8988T (cell line): ENCODE measurements at regions not wholly inside any gene's neighbourhood (a gene's known extent, or its start where the extent isn't known, plus 50 kb on each side); places are given as distances from the start of the nearest gene placed in this dataset.

Experiments used
- DNase-seq: peaks from one replicate; pipeline ENCODE4 v3.0.0; 2011

DNA sequence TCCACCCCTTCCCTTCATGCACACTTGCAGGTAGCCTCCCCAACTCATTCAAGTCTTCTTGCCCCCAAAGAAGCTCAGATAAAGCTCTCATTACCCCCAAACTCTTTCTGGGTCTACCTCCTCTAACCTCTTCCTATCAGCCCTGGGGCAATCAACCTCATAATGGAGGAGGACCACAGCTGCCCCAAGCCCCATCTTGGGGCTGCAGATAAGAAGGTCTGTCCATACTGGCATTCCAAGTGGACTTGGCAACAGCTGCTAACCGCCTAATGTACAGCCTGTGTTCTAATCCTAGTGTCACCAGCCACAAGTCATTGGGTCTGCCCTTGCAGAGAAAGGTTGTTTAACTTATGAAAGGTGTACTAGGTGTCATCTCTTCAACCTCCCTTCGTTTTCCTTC, 107.4 kb upstream of the ADGRF1 start:
- DNase-seq = no peak

DNA sequence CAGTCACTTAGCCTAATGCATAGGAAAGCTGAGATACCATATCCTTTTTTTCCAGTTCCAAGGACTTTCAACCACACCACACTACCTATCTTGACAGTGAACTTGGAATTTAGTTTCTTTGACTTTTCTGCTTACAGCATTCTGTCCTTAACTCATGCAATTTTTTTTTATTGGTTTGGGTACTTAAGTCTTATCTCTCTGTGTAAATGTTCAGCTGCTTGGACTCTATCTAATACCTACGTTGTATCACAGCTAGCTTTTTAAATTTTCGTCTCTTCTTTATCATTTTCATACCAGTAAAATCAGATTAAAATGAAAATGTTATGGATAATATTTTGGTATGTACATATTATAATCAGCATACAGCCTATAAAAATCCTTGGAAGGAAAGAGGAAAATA, 106.9 kb upstream of the ADGRF1 start:
- DNase-seq = no peak

GRCh38 chr6:47147836-47148344, 105.8 kb upstream of the ADGRF1 start:
- no peak for DNase-seq

DNA sequence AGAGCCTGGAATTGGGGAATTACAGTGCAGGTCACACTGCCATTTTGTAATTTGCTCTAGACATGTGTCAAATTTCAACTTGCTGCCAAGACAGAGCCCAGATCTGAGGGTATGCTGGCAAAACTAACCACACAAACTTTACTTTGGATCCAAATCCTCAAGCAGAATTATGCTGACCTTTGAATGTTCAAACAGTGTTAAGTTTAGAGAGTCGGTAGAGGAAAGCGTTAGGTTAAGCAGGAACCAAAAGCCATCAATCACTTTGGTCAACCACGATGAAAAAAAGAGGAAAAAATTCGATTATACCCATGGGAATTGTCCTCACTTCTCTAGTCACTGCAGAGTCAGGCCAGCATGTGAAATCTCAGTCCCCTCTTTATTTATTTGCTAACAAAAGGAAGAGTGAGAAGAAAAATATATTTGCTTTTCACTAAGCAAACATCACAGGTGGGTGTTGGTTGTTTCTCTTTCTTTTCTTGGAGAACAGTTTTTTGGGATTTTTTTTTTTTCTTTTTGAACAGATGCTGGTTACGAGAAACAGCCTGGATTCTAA, 105.1 kb upstream of the ADGRF1 start:
- DNase-seq = no peak

- DNase-seq = no peak
Observed at GRCh38 chr6:47146431-47147174, 104.5 kb upstream of the ADGRF1 start.

DNA sequence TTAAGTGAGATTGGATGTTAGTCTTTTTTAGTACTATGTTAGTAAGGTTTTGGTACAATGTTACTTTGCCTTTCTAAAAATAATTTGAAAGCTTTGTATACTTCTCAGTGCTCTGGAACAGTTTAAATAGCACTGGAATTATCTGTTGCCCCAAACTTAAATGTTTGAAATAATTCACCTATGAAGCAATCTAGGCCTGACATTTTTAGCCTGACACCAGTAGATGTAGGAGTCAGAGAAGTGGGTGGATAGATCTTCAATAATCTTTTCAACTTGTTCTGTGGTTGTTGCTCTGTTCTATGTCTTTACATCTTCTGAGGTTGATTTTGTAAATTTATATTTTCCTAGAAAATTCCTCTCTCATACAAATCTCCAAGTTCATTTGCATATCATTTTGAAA, 103.1 kb upstream of the ADGRF1 start:
- no peak for DNase-seq

DNA sequence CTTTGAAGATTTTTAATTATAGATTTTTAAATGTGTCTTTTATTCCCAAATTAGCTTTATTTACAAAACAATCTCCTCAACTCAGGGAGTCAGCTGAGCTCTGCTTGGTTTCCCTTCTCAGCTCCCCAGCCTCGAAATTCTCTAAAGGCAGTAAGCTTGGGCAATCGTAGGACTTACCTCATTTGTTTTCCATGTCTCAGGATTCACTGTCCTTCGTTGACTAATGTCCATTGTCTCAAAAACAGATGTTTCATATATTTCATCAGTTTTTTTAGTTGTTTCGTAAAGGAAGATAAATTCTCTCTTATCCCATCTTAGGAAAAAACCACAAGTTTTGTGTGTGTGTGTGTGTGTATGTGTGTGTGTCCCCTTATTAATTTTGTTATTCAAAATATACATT, 102.2 kb upstream of the ADGRF1 start:
- no peak for DNase-seq

- DNase-seq = no peak
Observed at GRCh38 chr6:47141963-47142362, 99.8 kb upstream of the ADGRF1 start.

DNA sequence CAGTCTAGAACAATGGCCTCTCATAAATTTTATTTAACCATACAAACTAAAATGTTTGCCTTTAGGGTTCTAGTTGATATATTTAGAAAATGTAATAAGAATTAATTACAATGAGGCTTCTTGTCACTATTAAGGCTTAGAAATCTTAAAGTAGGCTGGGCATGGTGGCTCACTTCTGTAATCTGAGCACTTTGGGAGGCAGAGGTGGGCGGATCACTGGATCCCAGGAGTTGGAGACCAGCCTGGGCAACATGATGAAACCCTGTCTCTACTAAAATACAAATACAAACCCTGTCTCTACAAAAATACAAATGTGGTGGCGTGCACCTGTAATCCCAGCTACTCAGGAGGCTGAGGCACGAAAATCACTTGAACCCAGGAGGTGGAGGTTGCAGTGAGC, 99.0 kb upstream of the ADGRF1 start:
- DNase-seq = no peak

DNA sequence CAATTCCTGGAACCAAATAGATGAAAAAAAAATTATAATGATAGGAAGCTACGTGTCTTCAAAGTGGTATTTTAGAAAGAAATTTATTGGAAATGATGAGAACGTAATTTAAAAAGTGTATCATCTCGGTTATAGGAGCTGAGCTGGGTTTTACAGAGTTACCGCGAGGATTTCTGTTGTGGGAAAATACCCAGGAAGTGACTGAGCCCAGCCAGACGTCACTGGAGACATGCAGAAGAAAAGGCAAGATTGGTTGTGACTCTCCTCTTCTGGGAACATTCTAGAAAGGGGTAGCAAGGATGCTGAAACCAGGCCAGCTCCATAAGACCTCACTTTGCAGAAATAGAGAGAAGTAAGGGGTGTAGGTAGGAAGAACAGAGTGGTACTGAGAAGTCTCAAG, 95.9 kb upstream of the ADGRF1 start:
- no peak for DNase-seq

DNA sequence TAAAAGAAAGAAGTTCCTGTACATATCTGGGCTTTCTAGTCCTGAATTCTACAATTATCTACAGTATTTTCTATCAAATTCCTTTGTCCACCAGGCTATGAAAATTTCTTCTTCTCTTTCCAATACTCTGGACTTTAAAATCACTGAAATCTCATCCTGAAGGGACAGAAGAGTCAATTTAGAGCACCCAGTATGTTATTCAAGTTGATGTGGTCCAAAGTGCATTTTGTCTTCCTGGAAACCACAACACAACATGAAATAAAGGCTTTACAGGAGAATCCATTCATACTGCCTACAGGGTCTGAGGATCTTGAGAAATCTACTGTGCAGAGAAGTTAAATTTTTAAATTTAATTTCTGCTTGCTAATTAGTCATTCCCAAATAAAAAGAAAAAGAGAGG, 94.9 kb upstream of the ADGRF1 start:
- no peak for DNase-seq

DNA sequence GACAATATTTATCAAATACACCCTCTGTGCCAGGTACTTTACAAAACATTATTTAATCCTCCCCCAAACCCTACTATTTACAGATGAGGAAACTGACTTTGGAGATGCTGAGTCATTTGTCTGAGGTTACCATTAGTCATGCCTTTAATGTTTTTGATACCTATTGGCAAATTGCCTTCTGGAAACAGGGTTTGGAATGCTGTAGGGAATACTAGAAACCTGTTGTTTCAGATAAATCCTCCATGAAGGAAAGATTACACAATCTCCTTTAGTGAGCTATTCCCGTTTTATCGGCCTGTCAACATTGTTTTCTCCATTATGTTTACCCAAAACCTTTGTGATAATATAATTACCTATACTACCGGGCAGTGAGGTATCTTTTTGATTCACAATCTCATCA, 93.6 kb upstream of the ADGRF1 start:
- DNase-seq = no peak

GRCh38 chr6:47134476-47135189, 92.5 kb upstream of the ADGRF1 start:
- no peak for DNase-seq

DNA sequence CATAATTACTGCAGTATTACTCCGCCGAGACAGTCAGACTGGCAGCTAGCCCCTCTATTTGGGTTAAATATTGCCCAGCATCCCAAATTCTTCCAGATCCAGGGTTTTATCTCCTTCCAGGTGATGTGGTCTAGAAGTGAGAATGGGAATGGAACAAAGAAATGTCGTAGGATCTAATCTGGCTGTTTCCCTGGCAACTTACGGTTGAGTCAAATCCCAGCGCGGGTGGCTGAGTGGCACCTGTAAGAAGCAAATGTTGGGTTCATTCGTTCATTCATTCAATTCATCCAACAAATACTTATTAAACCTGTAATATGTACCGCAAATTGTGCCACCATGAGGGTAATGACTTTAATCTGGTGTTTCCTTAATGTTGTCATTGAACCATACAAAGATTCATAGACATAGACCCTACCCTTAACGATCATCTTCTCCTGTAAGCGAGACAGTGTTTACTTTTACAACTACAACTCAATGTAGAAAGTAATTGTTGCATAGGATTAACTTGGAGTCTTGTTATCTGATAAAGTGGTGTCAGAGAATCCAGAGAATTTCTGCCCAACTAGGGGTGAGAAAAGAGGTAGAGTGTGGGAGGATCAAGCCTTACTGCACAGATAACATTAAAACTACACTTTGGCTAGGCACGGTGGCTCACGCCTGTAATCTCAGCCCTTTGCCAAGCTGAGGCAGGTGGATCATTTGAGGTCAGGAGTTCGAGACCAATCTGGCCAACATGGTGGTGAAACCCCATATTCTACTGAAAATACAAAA, 91.3 kb upstream of the ADGRF1 start:
- DNase-seq = no peak

- no peak for DNase-seq
Observed at GRCh38 chr6:47132724-47133123, 90.6 kb upstream of the ADGRF1 start.

GRCh38 chr6:47131773-47132172, 89.6 kb upstream of the ADGRF1 start:
- no peak for DNase-seq

GRCh38 chr6:47130086-47130485, 88.0 kb upstream of the ADGRF1 start:
- DNase-seq = no peak

- no peak for DNase-seq
Observed at GRCh38 chr6:47129129-47129528, 87.0 kb upstream of the ADGRF1 start.

DNA sequence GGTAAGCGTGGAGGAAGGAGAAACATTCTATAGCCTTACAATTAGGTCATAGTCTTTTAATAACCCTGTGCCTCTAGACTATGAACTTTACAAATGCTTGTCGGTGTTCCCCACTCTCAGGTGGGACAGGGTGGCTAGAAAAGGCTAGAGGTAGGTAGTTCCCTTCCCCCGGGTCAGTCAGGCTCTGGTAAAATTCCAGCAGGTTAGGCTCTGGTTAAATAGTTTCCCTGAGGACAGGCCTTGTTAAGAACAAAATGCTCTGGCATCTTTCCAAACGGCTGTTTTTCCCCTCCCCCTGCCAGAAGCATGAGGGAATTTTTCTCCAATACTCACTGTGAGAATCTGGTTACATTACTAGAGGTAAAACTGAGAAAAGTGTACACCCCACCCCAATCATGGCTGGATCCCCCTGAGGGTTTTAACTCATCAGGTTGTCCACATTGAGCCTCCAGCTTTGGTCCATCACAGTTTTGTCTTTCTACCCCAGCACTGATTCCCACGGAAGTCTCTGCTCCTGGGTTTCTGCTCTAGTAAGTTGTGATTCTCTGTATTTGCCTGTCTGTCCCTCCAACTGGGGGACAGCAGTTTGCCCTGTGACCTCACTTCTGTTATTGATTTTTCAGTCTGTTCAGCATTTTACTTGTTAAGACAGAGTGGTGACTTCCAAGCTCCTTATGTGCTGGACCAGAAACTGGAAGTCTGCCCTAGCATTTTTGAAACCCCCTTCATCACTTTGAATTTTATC, 84.7 kb upstream of the ADGRF1 start:
- DNase-seq = no peak

- no peak for DNase-seq
Observed at GRCh38 chr6:47118611-47119010, 76.5 kb upstream of the ADGRF1 start.

DNA sequence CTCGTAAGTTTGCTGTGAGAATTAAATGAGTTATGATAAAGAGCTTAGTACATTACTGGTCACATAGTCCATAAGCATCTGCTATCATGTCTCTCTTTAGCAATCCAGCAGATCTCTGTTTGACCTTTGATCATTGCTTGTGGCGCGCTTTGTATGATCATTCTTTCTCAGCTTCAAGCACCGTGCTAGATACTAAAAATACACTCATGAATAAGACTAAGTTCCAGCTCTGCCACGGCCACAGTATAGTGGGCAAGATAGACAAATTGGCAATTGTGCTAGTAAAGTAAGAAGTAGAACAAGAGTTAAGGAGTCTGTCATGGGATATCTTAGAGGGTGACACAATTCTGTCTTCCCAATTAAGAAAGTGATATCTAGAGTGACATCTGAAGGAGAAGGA, 75.2 kb upstream of the ADGRF1 start:
- DNase-seq = no peak

GRCh38 chr6:47116606-47117005, 74.5 kb upstream of the ADGRF1 start:
- no peak for DNase-seq

DNA sequence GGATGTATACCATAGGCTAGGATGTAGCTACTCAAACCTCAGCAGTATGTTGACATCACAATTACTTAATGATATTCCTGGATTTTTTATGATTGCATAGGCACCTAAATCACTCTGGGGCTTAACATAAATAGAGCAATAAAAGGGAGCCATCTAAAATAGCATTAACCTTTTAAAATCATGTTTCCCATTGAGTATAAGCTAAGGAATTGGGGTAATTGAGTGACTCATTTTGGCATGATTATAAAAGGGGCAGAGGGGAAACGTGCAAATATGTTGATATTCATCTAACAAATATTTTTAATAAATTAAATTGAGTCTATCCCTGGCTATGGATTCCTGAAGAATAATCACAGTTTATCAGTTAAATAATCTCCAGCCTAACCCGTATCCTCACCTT, 74.0 kb upstream of the ADGRF1 start:
- DNase-seq = no peak
